ENCODE measurements at regions not wholly inside any gene's neighbourhood (a gene's known extent, or its start where the extent isn't known, plus 50 kb on each side); places are given as distances from the start of the nearest gene placed in this dataset.

GRCh38 chr1:36693603-36694002, 210.9 kb upstream of the CSF3R start:
- 40% methylated on average over 11 of the region's 11 CpGs for WGBS (ENCODE audit: missing lambda C conversion rate)
- no peak for ATAC-seq
- no peak for FAIRE-seq
- H3K9me3 ChIP-seq: no peaks in the 10 kb centered on the region
- no peak overlapping the region for H3K4me2 ChIP-seq
- POLR2A ChIA-PET: no interaction called here
- DNase-seq (ENCODE audit: low read depth in 1 of 2, low spot score in 1 of 2): no peak
- H3K4me3 ChIP-seq: no peak overlapping the region
- H3K4me1 ChIP-seq: no peaks in the 10 kb centered on the region
- no peak overlapping the region for H3K27ac ChIP-seq
- no peak for TF ChIP-seq TFCP2L1 (CRISPR knock-in tag; IDR thresholded peaks at IDR 0.05)
- TF ChIP-seq NPAS2 (CRISPR knock-in tag; IDR thresholded peaks at IDR 0.05; ENCODE audit: borderline replicate concordance): no peak
- no peak for TF ChIP-seq USF2 (IDR thresholded peaks at IDR 0.05)
- no peak for TF ChIP-seq RCOR1 (IDR thresholded peaks at IDR 0.05; ENCODE audit: low read depth, low read length)
- CTCF ChIA-PET: no interaction called here

GRCh38 chr1:36693161-36693525, 210.4 kb upstream of the CSF3R start:
- Histone ChIP-seq H3K4me1 (no peaks in the 10 kb centered on the region), H3K9me3 (no peaks in the 10 kb centered on the region), H3K4me3 (no peak overlapping the region), H3K4me2 (no peak overlapping the region), H3K27ac (no peak overlapping the region)
- ChIA-PET POLR2A (no interaction called here), CTCF (no interaction called here)
- 4% methylated on average over 5 of the region's 6 CpGs for WGBS (ENCODE audit: missing lambda C conversion rate)
- FAIRE-seq (no peak), ATAC-seq (no peak), DNase-seq (ENCODE audit: low read depth in 1 of 2, low spot score in 1 of 2) (no peak)
- TF ChIP-seq CHD4 (IDR thresholded peaks at IDR 0.05; ENCODE audit: borderline replicate concordance): no peak

GRCh38 chr1:36692465-36693160, 209.9 kb upstream of the CSF3R start:
- ChIA-PET POLR2A (no interaction called here), CTCF (no interaction called here)
- H3K4me3 ChIP-seq: no peak overlapping the region
- no peaks in the 10 kb centered on the region for H3K9me3 ChIP-seq
- no peaks in the 10 kb centered on the region for H3K4me1 ChIP-seq
- FAIRE-seq (no peak), ATAC-seq (no peak), DNase-seq (ENCODE audit: low read depth in 1 of 2, low spot score in 1 of 2) (no peak)
- WGBS (ENCODE audit: missing lambda C conversion rate): 10% methylated on average over 8 of the region's 10 CpGs
- H3K4me2 ChIP-seq: no peak overlapping the region
- TF ChIP-seq REST (IDR thresholded peaks at IDR 0.05) (no peak), RCOR1 (IDR thresholded peaks at IDR 0.05; ENCODE audit: low read depth, low read length) (no peak), JUNB (IDR thresholded peaks at IDR 0.05) (no peak), POLR2A (IDR thresholded peaks at IDR 0.05; ENCODE audit: low read length) (no peak), NPAS2 (CRISPR knock-in tag; IDR thresholded peaks at IDR 0.05; ENCODE audit: borderline replicate concordance) (no peak), HOXB13 (CRISPR knock-in tag; IDR thresholded peaks at IDR 0.05; ENCODE audit: low read depth) (no peak), ZSCAN20 (CRISPR knock-in tag; IDR thresholded peaks at IDR 0.05) (no peak), HOXA7 (CRISPR knock-in tag; IDR thresholded peaks at IDR 0.05) (no peak), ZC3H11A (IDR thresholded peaks at IDR 0.05) (no peak), HOXB5 (CRISPR knock-in tag; IDR thresholded peaks at IDR 0.05) (no peak), ZFP36 (IDR thresholded peaks at IDR 0.05; ENCODE audit: borderline replicate concordance, partially characterized antibody) (no peak), FOSL2 (IDR thresholded peaks at IDR 0.05) (no peak), FOSL2 (CRISPR knock-in tag; IDR thresholded peaks at IDR 0.05) (no peak), GATA3 (IDR thresholded peaks at IDR 0.05; ENCODE audit: borderline replicate concordance) (no peak), ZNF302 (CRISPR knock-in tag; IDR thresholded peaks at IDR 0.05) (no peak), PHF8 (IDR thresholded peaks at IDR 0.05; ENCODE audit: borderline replicate concordance, low read depth) (no peak), HMGXB4 (CRISPR knock-in tag; IDR thresholded peaks at IDR 0.05; ENCODE audit: borderline replicate concordance) (no peak), KDM5A (IDR thresholded peaks at IDR 0.05) (no peak)
- H3K27ac ChIP-seq: no peak overlapping the region

Data from A549 (cell line).